ENCODE measurements at regions not wholly inside any gene's neighbourhood (a gene's known extent, or its start where the extent isn't known, plus 50 kb on each side); places are given as distances from the start of the nearest gene placed in this dataset.

DNA sequence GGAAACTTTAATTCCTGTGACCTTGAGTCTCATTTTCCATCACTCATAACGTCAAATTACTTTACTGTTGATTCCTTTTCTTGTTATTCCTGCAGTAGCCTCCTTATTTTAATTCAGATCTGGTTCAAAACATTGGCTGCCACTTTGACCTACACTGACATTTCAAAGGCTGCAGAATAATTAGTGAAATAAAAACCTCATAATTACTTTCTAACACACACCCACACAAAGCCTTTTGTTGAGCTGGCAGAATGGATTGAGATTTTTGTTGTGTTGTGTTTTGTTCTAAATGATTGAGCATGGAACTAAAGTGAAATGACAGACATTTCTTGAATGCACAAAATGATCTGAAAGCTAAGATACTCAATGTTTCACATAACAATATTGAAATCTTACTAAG, 507.5 kb upstream of the STXBP6 start:
- TF ChIP-seq, protein P1, sequence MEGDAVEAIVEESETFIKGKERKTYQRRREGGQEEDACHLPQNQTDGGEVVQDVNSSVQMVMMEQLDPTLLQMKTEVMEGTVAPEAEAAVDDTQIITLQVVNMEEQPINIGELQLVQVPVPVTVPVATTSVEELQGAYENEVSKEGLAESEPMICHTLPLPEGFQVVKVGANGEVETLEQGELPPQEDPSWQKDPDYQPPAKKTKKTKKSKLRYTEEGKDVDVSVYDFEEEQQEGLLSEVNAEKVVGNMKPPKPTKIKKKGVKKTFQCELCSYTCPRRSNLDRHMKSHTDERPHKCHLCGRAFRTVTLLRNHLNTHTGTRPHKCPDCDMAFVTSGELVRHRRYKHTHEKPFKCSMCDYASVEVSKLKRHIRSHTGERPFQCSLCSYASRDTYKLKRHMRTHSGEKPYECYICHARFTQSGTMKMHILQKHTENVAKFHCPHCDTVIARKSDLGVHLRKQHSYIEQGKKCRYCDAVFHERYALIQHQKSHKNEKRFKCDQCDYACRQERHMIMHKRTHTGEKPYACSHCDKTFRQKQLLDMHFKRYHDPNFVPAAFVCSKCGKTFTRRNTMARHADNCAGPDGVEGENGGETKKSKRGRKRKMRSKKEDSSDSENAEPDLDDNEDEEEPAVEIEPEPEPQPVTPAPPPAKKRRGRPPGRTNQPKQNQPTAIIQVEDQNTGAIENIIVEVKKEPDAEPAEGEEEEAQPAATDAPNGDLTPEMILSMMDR (IDR thresholded peaks at IDR 0.05; ENCODE audit: low read depth, low read length): no peak

DNA sequence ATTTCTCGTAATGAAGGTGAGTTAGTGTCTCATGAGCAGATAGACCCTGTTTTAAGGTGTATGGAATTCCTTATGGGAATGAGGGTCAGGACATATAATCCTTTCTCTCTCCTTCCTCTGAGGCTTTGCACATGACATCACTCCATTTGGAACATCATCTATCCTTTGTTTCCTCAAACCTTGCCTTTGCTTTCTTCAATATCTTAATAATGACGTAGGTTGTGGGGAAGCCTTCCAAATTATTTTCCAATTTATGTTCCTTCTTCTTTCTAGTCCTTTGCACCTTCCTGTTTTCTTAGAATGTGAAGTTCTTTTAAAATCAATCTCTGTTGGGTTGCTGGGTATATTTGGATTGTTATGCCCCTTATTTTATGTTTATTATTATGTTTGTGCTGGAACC, 502.9 kb upstream of the STXBP6 start:
- TF ChIP-seq, protein P1 (IDR thresholded peaks at IDR 0.05; ENCODE audit: low read depth, low read length): no peak
- no peak overlapping the region for H3K4me3 ChIP-seq (ENCODE audit: low read depth, low read length)

More for the DNA sequence above, 507.5 kb upstream of the STXBP6 start:
- no peak overlapping the region for H3K4me3 ChIP-seq (ENCODE audit: low read depth, low read length)

DNA sequence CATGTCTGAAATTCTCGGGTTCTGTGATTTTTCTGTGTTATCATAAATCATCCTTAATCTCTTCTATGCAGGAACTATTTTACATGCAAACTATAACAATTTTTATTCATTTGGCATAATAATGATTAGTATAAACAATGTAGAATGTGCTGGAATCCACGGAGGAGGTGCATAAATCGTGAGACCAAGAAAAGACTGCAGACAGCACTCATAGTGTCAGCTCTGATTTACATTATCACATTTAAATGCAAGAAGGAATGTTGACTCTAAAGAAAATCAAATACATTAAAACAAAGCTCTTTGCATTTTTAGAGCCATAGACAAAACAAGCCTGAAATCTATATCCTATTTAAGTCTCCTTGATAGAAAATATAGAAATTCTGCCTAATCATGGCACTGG, 501.7 kb upstream of the STXBP6 start:
- TF ChIP-seq, protein P1 (IDR thresholded peaks at IDR 0.05; ENCODE audit: low read depth, low read length): no peak
- no peak overlapping the region for H3K4me3 ChIP-seq (ENCODE audit: low read depth, low read length)

DNA sequence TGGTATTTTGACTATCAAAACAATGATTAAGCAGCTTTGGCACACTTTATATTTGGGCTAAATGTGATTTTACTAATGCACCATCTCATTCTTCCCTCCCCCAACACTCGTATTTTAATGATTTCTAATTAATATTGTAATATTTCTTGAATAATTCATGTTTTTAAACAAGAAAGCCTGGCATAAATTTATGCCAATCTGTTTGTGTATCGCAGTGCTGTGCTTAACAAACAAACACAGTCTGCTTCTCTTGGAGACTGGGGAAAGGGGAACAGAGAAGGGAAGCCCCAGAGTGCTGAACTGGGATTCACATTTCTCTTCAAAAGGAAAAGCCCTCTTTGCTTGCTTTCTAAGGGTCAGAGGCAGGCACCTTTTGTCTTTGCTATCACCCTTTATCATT, 496.9 kb upstream of the STXBP6 start:
- no peak overlapping the region for H3K4me3 ChIP-seq (ENCODE audit: low read depth, low read length)
- TF ChIP-seq, protein P1 (IDR thresholded peaks at IDR 0.05; ENCODE audit: low read depth, low read length): no peak

DNA sequence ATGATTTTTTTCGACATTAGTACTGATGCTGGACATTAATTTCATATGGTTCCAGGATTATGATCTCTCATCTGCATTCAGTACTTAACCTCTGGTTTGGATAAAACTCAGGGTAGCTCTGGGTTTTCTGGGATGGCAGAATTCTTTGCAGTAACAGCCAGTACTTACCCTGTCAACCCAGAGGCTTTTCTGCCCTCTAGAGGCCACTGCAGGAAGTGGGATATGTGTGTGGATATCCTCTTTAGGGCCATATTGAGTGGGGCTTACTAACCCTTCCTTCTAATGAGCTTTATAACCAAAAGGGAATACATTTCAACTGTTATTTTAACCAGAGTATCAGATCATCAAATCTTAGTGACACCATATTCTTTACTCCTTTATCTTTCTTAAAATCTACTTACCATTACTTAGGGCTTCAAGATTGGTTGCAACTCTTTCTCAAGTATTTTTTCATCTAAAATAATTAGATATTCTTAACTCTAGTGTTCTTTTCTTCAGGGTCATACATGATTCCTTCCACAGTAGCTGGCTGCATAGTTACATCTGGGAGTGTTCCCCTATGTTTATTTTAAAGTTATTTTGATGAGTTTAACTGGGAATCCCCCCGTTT, 488.0 kb upstream of the STXBP6 start:
- H3K4me3 ChIP-seq (ENCODE audit: low read depth, low read length): no peak overlapping the region
- TF ChIP-seq, protein P1 (IDR thresholded peaks at IDR 0.05; ENCODE audit: low read depth, low read length): no peak

DNA sequence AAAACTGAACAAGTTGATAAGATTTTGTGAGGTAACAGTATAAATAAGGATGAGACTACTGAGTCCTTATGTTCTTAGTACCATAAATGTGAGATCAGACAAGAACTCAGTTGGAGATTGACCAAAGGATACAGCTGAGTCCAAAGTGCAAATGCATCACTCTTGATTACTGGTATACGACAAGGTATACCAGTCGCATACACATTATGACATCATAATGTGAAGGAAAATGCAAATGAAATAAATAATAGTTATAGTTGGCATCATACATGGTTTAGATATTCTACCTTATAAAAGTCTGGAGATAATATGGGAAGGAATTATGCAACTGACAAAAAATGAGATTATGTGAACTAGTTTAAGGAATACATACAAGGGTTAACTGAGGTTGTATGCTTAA, 476.3 kb upstream of the STXBP6 start:
- TF ChIP-seq, protein P1 (IDR thresholded peaks at IDR 0.05; ENCODE audit: low read depth, low read length): no peak

DNA sequence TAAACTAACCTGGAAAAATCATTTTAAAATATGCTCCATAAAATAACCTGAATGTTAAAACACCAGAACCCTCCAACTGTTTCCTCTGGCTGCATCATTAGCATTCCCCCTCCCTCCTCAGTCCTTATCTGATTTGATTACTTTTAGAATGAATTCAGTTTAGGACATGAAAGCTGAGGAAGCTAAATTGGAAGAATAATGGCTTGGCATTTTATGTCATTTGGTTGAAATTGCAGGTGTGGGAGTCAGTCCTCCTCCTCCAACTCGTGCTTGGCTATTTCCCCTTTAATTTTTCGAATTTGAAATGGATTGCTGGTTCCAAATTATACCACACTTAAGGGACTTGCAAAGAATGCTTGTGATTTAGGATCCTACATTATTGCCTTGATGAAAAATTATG, 473.0 kb upstream of the STXBP6 start:
- TF ChIP-seq, protein P1 (IDR thresholded peaks at IDR 0.05; ENCODE audit: low read depth, low read length): no peak
- no peak overlapping the region for H3K4me3 ChIP-seq (ENCODE audit: low read depth, low read length)

More for the DNA sequence above, 476.3 kb upstream of the STXBP6 start:
- no peak overlapping the region for H3K4me3 ChIP-seq (ENCODE audit: low read depth, low read length)
